Osteocyte (in vitro differentiated cells): ENCODE measurements at regions not wholly inside any gene's neighbourhood (a gene's known extent, or its start where the extent isn't known, plus 50 kb on each side); places are given as distances from the start of the nearest gene placed in this dataset.

Experiments
- DNase-seq: peaks from one replicate; pipeline ENCODE4 v3.0.0; 2021; ENCODE audit warnings: mixed read lengths; ENCODE audit not compliant: unreplicated experiment; ENCODE audit errors: extremely low spot score
- H3K27ac Mint-ChIP-seq: one replicate; pipeline ENCODE4 v1.8.0; 2021; ENCODE audit warnings: mild to moderate bottlenecking, mixed read lengths; ENCODE audit not compliant: unreplicated experiment
- H3K27me3 Mint-ChIP-seq: one replicate; pipeline ENCODE4 v1.8.0; 2021; ENCODE audit warnings: mixed read lengths; ENCODE audit not compliant: unreplicated experiment
- H3K36me3 Mint-ChIP-seq: one replicate; pipeline ENCODE4 v1.8.0; 2021; ENCODE audit warnings: mixed read lengths; ENCODE audit not compliant: unreplicated experiment
- H3K4me1 Mint-ChIP-seq: one replicate; pipeline ENCODE4 v1.8.0; 2021; ENCODE audit warnings: mixed read lengths; ENCODE audit not compliant: unreplicated experiment
- H3K4me3 Mint-ChIP-seq: one replicate; pipeline ENCODE4 v1.8.0; 2021; ENCODE audit warnings: mild to moderate bottlenecking, moderate library complexity, mixed read lengths; ENCODE audit not compliant: unreplicated experiment
- H3K9me3 Mint-ChIP-seq: one replicate; pipeline ENCODE4 v1.8.0; 2021; ENCODE audit warnings: mixed read lengths; ENCODE audit not compliant: unreplicated experiment
- CTCF ChIP-seq: fragments of 200-600 bp; sonication (generic); IDR thresholded peaks from 2 replicates; pipeline ENCODE4 v1.5.0; 2021; ENCODE audit warnings: antibody characterized with exemption, mild to moderate bottlenecking, moderate library complexity

GRCh38 chr12:60152756-60153155 is 556.9 kb downstream of the SLC16A7 start:
- no peak overlapping the region for H3K27ac Mint-ChIP-seq
- H3K9me3 Mint-ChIP-seq, result peaks cover 6% of the 10 kb centered on the region
- no peak for DNase-seq
- H3K36me3 Mint-ChIP-seq, result no peaks in the 10 kb centered on the region
- H3K27me3 Mint-ChIP-seq, result no peaks in the 10 kb centered on the region
- TF ChIP-seq CTCF, result no peak
- no peak overlapping the region for H3K4me3 Mint-ChIP-seq
- peaks cover 45% of the 10 kb centered on the region for H3K4me1 Mint-ChIP-seq

GRCh38 chr12:60159761-60160160 is 563.9 kb downstream of the SLC16A7 start:
- no peak for DNase-seq
- Mint-ChIP-seq H3K27me3 (no peaks in the 10 kb centered on the region), H3K4me1 (peaks cover 7% of the 10 kb centered on the region), H3K4me3 (no peak overlapping the region), H3K27ac (no peak overlapping the region), H3K9me3 (no peaks in the 10 kb centered on the region), H3K36me3 (no peaks in the 10 kb centered on the region)
- no peak for TF ChIP-seq CTCF

GRCh38 chr12:60162988-60163720 is 567.3 kb downstream of the SLC16A7 start:
- H3K27me3 Mint-ChIP-seq, result no peaks in the 10 kb centered on the region
- H3K27ac Mint-ChIP-seq, result no peak overlapping the region
- H3K36me3 Mint-ChIP-seq, result peaks cover 2% of the 10 kb centered on the region
- no peak for TF ChIP-seq CTCF
- DNase-seq, result no peak
- peaks cover 15% of the 10 kb centered on the region for H3K4me1 Mint-ChIP-seq
- H3K9me3 Mint-ChIP-seq, result peaks cover 14% of the 10 kb centered on the region
- no peak overlapping the region for H3K4me3 Mint-ChIP-seq

- Mint-ChIP-seq H3K4me1 (peaks cover 15% of the 10 kb centered on the region), H3K36me3 (peaks cover 2% of the 10 kb centered on the region), H3K27ac (peak overlapping the region; percentile 29), H3K4me3 (no peak overlapping the region), H3K27me3 (no peaks in the 10 kb centered on the region), H3K9me3 (peaks cover 14% of the 10 kb centered on the region)
- no peak for DNase-seq
- no peak for TF ChIP-seq CTCF
Measured at GRCh38 chr12:60165781-60166180, 570.0 kb downstream of the SLC16A7 start.

GRCh38 chr12:60168441-60168840 is 572.6 kb downstream of the SLC16A7 start:
- Mint-ChIP-seq H3K4me3 (no peak overlapping the region), H3K9me3 (peaks cover 14% of the 10 kb centered on the region), H3K27ac (no peak overlapping the region), H3K27me3 (no peaks in the 10 kb centered on the region), H3K36me3 (peaks cover 2% of the 10 kb centered on the region), H3K4me1 (peaks cover 15% of the 10 kb centered on the region)
- no peak for TF ChIP-seq CTCF
- DNase-seq, result no peak
